Breast epithelium (tissue), 3 donors: ENCODE measurements at regions not wholly inside any gene's neighbourhood (a gene's known extent, or its start where the extent isn't known, plus 50 kb on each side); places are given as distances from the start of the nearest gene placed in this dataset.

Source experiments
- POLR2A ChIP-seq: fragments of 450-650 bp; IDR thresholded peaks from one replicate; pipeline ENCODE4 v1.6.1; 2016; ENCODE audit warnings: antibody characterized with exemption, mild to moderate bottlenecking, moderate library complexity
- TF ChIP-seq, protein P1 (sequence below), 3 donors: fragments of 450-650 bp; IDR thresholded peaks; one replicate each; pipeline ENCODE4 v1.5.1; 2016 to 2017; ENCODE audit warnings: antibody characterized with exemption in 3 of 3, mild to moderate bottlenecking in 3 of 3, moderate library complexity in 3 of 3

DNA sequence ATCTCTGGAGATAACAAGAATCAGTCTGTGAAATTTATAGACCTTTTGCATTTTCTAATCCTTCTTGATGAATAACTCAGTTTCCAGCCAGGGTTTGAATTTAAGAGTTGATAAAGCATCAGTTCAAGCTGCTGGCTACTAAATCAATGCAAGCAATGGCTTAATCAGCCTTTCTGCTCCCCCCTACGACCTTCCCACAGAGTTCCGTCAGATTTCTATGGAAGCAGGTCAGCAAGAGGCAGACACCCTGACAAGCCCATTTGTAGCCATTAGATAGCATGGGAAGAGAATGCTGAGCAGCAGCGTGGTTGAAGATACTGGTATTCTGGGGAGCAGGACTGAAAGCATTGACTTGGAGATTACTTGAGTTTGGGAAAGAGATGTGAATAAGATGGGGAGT lies 868.1 kb downstream of the KCNJ2 start:
- TF ChIP-seq, protein P1, sequence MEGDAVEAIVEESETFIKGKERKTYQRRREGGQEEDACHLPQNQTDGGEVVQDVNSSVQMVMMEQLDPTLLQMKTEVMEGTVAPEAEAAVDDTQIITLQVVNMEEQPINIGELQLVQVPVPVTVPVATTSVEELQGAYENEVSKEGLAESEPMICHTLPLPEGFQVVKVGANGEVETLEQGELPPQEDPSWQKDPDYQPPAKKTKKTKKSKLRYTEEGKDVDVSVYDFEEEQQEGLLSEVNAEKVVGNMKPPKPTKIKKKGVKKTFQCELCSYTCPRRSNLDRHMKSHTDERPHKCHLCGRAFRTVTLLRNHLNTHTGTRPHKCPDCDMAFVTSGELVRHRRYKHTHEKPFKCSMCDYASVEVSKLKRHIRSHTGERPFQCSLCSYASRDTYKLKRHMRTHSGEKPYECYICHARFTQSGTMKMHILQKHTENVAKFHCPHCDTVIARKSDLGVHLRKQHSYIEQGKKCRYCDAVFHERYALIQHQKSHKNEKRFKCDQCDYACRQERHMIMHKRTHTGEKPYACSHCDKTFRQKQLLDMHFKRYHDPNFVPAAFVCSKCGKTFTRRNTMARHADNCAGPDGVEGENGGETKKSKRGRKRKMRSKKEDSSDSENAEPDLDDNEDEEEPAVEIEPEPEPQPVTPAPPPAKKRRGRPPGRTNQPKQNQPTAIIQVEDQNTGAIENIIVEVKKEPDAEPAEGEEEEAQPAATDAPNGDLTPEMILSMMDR (IDR thresholded peaks at IDR 0.05) = no peak
- TF ChIP-seq POLR2A = no peak
